ENCODE measurements at regions not wholly inside any gene's neighbourhood (a gene's known extent, or its start where the extent isn't known, plus 50 kb on each side); places are given as distances from the start of the nearest gene placed in this dataset.
"Not testable (repeated sequence)": the region's sequence is repeated elsewhere in the genome, so short reads cannot be mapped to it uniquely, and the experiment has no call there.

GRCh38 chr21:27026501-27026900 is 59.6 kb upstream of the ADAMTS5 start:
- intact Hi-C loops (cut with micrococcal nuclease), result loop anchor here in 1 of 2 donors (10.0 kb wide), 1 partner anchor 62 kb away; the partner anchor contains the start of gene ADAMTS5
- H3K4me3 ChIP-seq (ENCODE audit: low read length), result no peak overlapping the region
- H3K36me3 ChIP-seq (ENCODE audit: control insufficient read depth in 2 of 3, insufficient read depth in 3 of 3, low read length in 3 of 3), result no peaks in the 10 kb centered on the region
- POLR2A ChIA-PET, result no interaction called here
- Mint-ChIP-seq H3K36me3 (no peaks in the 10 kb centered on the region), H3K4me3 (no peak overlapping the region), H3K27me3 (peaks cover 0 to 8% (median 6%) of the 10 kb centered on the region in 5 donors), H3K9me3 (peaks cover 0 to 6% (median 0%) of the 10 kb centered on the region in 11 donors), H3K4me1 (no peaks in the 10 kb centered on the region), H3K27ac (no peak overlapping the region)
- no peaks in the 10 kb centered on the region for H3K9me3 ChIP-seq (ENCODE audit: control insufficient read depth in 2 of 3, low read length in 3 of 3)
- DNase-seq (no peak), ATAC-seq (no peak)
- H3K4me1 ChIP-seq (ENCODE audit: control insufficient read depth in 2 of 2, insufficient read depth in 2 of 2, low read length in 2 of 2), result no peaks in the 10 kb centered on the region
- no peaks in the 10 kb centered on the region for H3K27me3 ChIP-seq (ENCODE audit: control insufficient read depth in 2 of 2, insufficient read depth in 2 of 2, low read length in 2 of 2)
- CTCF ChIA-PET, result no interaction called here
- H3K27ac ChIP-seq (ENCODE audit: low read depth, low read length), result no peak overlapping the region

- H3K4me1 ChIP-seq (ENCODE audit: control insufficient read depth in 2 of 2, insufficient read depth in 2 of 2, low read length in 2 of 2); H3K4me1 Mint-ChIP-seq; H3K36me3 Mint-ChIP-seq; ATAC-seq; H3K27ac Mint-ChIP-seq; POLR2A ChIA-PET; H3K9me3 ChIP-seq (ENCODE audit: control insufficient read depth in 2 of 3, low read length in 3 of 3); CTCF ChIA-PET; H3K4me3 ChIP-seq (ENCODE audit: low read length); H3K27ac ChIP-seq (ENCODE audit: low read depth, low read length); H3K27me3 Mint-ChIP-seq; H3K36me3 ChIP-seq (ENCODE audit: control insufficient read depth in 2 of 3, insufficient read depth in 3 of 3, low read length in 3 of 3); H3K27me3 ChIP-seq (ENCODE audit: control insufficient read depth in 2 of 2, insufficient read depth in 2 of 2, low read length in 2 of 2); DNase-seq; H3K9me3 Mint-ChIP-seq; H3K4me3 Mint-ChIP-seq: not testable (repeated sequence)
- intact Hi-C loops (cut with micrococcal nuclease), result loop anchor here in 1 of 2 donors (10.0 kb wide), 1 partner anchor 61 kb away; the partner anchor contains the start of gene ADAMTS5
These were observed 58.8 kb upstream of the ADAMTS5 start for GRCh38 chr21:27025708-27026107.

GRCh38 chr21:27024971-27025370 is 58.1 kb upstream of the ADAMTS5 start:
- H3K9me3 Mint-ChIP-seq, result peaks cover 0 to 6% (median 0%) of the 10 kb centered on the region in 11 donors
- no peaks in the 10 kb centered on the region for H3K27me3 ChIP-seq (ENCODE audit: control insufficient read depth in 2 of 2, insufficient read depth in 2 of 2, low read length in 2 of 2)
- no peaks in the 10 kb centered on the region for H3K36me3 ChIP-seq (ENCODE audit: control insufficient read depth in 2 of 3, insufficient read depth in 3 of 3, low read length in 3 of 3)
- H3K4me3 ChIP-seq (ENCODE audit: low read length), result no peak overlapping the region
- H3K27ac ChIP-seq (ENCODE audit: low read depth, low read length), result no peak overlapping the region
- intact Hi-C loops (cut with micrococcal nuclease), result loop anchor here in 1 of 2 donors (10.0 kb wide), 1 partner anchor 60 kb away; the partner anchor contains the start of gene ADAMTS5
- no peak overlapping the region for H3K4me3 Mint-ChIP-seq
- no peaks in the 10 kb centered on the region for H3K4me1 ChIP-seq (ENCODE audit: control insufficient read depth in 2 of 2, insufficient read depth in 2 of 2, low read length in 2 of 2)
- H3K27ac Mint-ChIP-seq, result no peak overlapping the region
- CTCF ChIA-PET, result no interaction called here
- no peaks in the 10 kb centered on the region for H3K4me1 Mint-ChIP-seq
- H3K36me3 Mint-ChIP-seq, result no peaks in the 10 kb centered on the region
- ATAC-seq (no peak), DNase-seq (no peak)
- H3K9me3 ChIP-seq (ENCODE audit: control insufficient read depth in 2 of 3, low read length in 3 of 3), result no peaks in the 10 kb centered on the region
- H3K27me3 Mint-ChIP-seq, result peaks cover 0 to 7% (median 6%) of the 10 kb centered on the region in 5 donors
- POLR2A ChIA-PET, result no interaction called here

- CTCF ChIA-PET, result no interaction called here
- no peaks in the 10 kb centered on the region for H3K4me1 ChIP-seq (ENCODE audit: control insufficient read depth in 2 of 2, insufficient read depth in 2 of 2, low read length in 2 of 2)
- DNase-seq, result no peak
- no peak for ATAC-seq
- Mint-ChIP-seq H3K27ac (no peak overlapping the region), H3K9me3 (peaks cover 0 to 6% (median 0%) of the 10 kb centered on the region in 11 donors), H3K4me3 (no peak overlapping the region), H3K36me3 (no peaks in the 10 kb centered on the region), H3K27me3 (peaks cover 0 to 7% (median 5%) of the 10 kb centered on the region in 5 donors), H3K4me1 (no peaks in the 10 kb centered on the region)
- H3K4me3 ChIP-seq (ENCODE audit: low read length), result no peak overlapping the region
- intact Hi-C loops (cut with micrococcal nuclease), result loop anchor here in 1 of 2 donors (10.0 kb wide), 1 partner anchor 60 kb away; the partner anchor contains the start of gene ADAMTS5
- H3K9me3 ChIP-seq (ENCODE audit: control insufficient read depth in 2 of 3, low read length in 3 of 3), result no peaks in the 10 kb centered on the region
- no peaks in the 10 kb centered on the region for H3K27me3 ChIP-seq (ENCODE audit: control insufficient read depth in 2 of 2, insufficient read depth in 2 of 2, low read length in 2 of 2)
- H3K27ac ChIP-seq (ENCODE audit: low read depth, low read length), result no peak overlapping the region
- POLR2A ChIA-PET, result no interaction called here
- H3K36me3 ChIP-seq (ENCODE audit: control insufficient read depth in 2 of 3, insufficient read depth in 3 of 3, low read length in 3 of 3), result no peaks in the 10 kb centered on the region
These were observed 57.4 kb upstream of the ADAMTS5 start for GRCh38 chr21:27024301-27024700.

GRCh38 chr21:27023186-27023585 is 56.3 kb upstream of the ADAMTS5 start:
- H3K36me3 ChIP-seq (ENCODE audit: control insufficient read depth in 2 of 3, insufficient read depth in 3 of 3, low read length in 3 of 3), result no peaks in the 10 kb centered on the region
- H3K9me3 ChIP-seq (ENCODE audit: control insufficient read depth in 2 of 3, low read length in 3 of 3), result no peaks in the 10 kb centered on the region
- Mint-ChIP-seq H3K4me1 (no peaks in the 10 kb centered on the region), H3K36me3 (no peaks in the 10 kb centered on the region), H3K27ac (no peak overlapping the region), H3K4me3 (no peak overlapping the region), H3K9me3 (peaks cover 0 to 6% (median 3%) of the 10 kb centered on the region in 11 donors), H3K27me3 (peaks cover 0 to 7% (median 6%) of the 10 kb centered on the region in 5 donors)
- no peak for DNase-seq
- POLR2A ChIA-PET, result no interaction called here
- intact Hi-C loops (cut with micrococcal nuclease), result loop anchor here in 1 of 2 donors (10.0 kb wide), 1 partner anchor 58 kb away; the partner anchor contains the start of gene ADAMTS5
- no peaks in the 10 kb centered on the region for H3K4me1 ChIP-seq (ENCODE audit: control insufficient read depth in 2 of 2, insufficient read depth in 2 of 2, low read length in 2 of 2)
- CTCF ChIA-PET, result no interaction called here
- ATAC-seq, result no peak
- no peak overlapping the region for H3K4me3 ChIP-seq (ENCODE audit: low read length)
- H3K27ac ChIP-seq (ENCODE audit: low read depth, low read length), result no peak overlapping the region
- no peaks in the 10 kb centered on the region for H3K27me3 ChIP-seq (ENCODE audit: control insufficient read depth in 2 of 2, insufficient read depth in 2 of 2, low read length in 2 of 2)

GRCh38 chr21:27021801-27022200 is 54.9 kb upstream of the ADAMTS5 start:
- no peaks in the 10 kb centered on the region for H3K9me3 ChIP-seq (ENCODE audit: control insufficient read depth in 2 of 3, low read length in 3 of 3)
- DNase-seq (no peak), ATAC-seq (no peak)
- Mint-ChIP-seq H3K4me1 (no peaks in the 10 kb centered on the region), H3K36me3 (no peaks in the 10 kb centered on the region), H3K4me3 (no peak overlapping the region), H3K27me3 (peaks cover 0 to 7% (median 6%) of the 10 kb centered on the region in 5 donors), H3K9me3 (peaks cover 0 to 9% (median 0%) of the 10 kb centered on the region in 11 donors), H3K27ac (no peak overlapping the region)
- no peak overlapping the region for H3K4me3 ChIP-seq (ENCODE audit: low read length)
- no peak overlapping the region for H3K27ac ChIP-seq (ENCODE audit: low read depth, low read length)
- no peaks in the 10 kb centered on the region for H3K4me1 ChIP-seq (ENCODE audit: control insufficient read depth in 2 of 2, insufficient read depth in 2 of 2, low read length in 2 of 2)
- CTCF ChIA-PET, result no interaction called here
- intact Hi-C loops (cut with micrococcal nuclease), result loop anchor here in 1 of 2 donors (10.0 kb wide), 1 partner anchor 57 kb away; the partner anchor contains the start of gene ADAMTS5
- no peaks in the 10 kb centered on the region for H3K27me3 ChIP-seq (ENCODE audit: control insufficient read depth in 2 of 2, insufficient read depth in 2 of 2, low read length in 2 of 2)
- no peaks in the 10 kb centered on the region for H3K36me3 ChIP-seq (ENCODE audit: control insufficient read depth in 2 of 3, insufficient read depth in 3 of 3, low read length in 3 of 3)
- POLR2A ChIA-PET, result no interaction called here

- H3K4me1 Mint-ChIP-seq, result no peaks in the 10 kb centered on the region
- H3K36me3 ChIP-seq (ENCODE audit: control insufficient read depth in 2 of 3, insufficient read depth in 3 of 3, low read length in 3 of 3), result no peaks in the 10 kb centered on the region
- intact Hi-C loops (cut with micrococcal nuclease), result loop anchor here in 1 of 2 donors (10.0 kb wide), 1 partner anchor 56 kb away; the partner anchor contains the start of gene ADAMTS5
- H3K27ac Mint-ChIP-seq, result no peak overlapping the region
- ChIA-PET CTCF (no interaction called here), POLR2A (no interaction called here)
- no peak overlapping the region for H3K27ac ChIP-seq (ENCODE audit: low read depth, low read length)
- H3K27me3 Mint-ChIP-seq, result peaks cover 0 to 6% (median 1%) of the 10 kb centered on the region in 5 donors
- no peaks in the 10 kb centered on the region for H3K27me3 ChIP-seq (ENCODE audit: control insufficient read depth in 2 of 2, insufficient read depth in 2 of 2, low read length in 2 of 2)
- no peaks in the 10 kb centered on the region for H3K36me3 Mint-ChIP-seq
- ATAC-seq, result no peak
- H3K4me3 Mint-ChIP-seq, result no peak overlapping the region
- no peak for DNase-seq
- H3K4me1 ChIP-seq (ENCODE audit: control insufficient read depth in 2 of 2, insufficient read depth in 2 of 2, low read length in 2 of 2), result no peaks in the 10 kb centered on the region
- no peak overlapping the region for H3K4me3 ChIP-seq (ENCODE audit: low read length)
- peaks cover 0 to 8% (median 1%) of the 10 kb centered on the region in 11 donors for H3K9me3 Mint-ChIP-seq
- no peaks in the 10 kb centered on the region for H3K9me3 ChIP-seq (ENCODE audit: control insufficient read depth in 2 of 3, low read length in 3 of 3)
These were observed 54.2 kb upstream of the ADAMTS5 start for GRCh38 chr21:27021046-27021445.
